Activated CD4-positive, alpha-beta memory T cell treated with anti-CD3 and anti-CD28 coated beads, Interleukin-2, amount 10 ng/mL, durations not matched to agents 7 days and 5 days (primary cell): ENCODE measurements at regions not wholly inside any gene's neighbourhood (a gene's known extent, or its start where the extent isn't known, plus 50 kb on each side); places are given as distances from the start of the nearest gene placed in this dataset.
"Not testable (repeated sequence)": the region's sequence is repeated elsewhere in the genome, so short reads cannot be mapped to it uniquely, and the experiment has no call there.

Source experiments
- CTCF ChIA-PET: fragments of 350-600 bp; sonication (Branson Sonifier 250); formaldehyde crosslinking; loops from one replicate; lab custom pipeline; 2021; ENCODE audit warnings: antibody characterized with exemption, inconsistent platforms; lab: Charles Lee
- POLR2A ChIA-PET: fragments of 350-600 bp; sonication (Branson Sonifier 250); formaldehyde crosslinking; loops from one replicate; lab custom pipeline; 2021; ENCODE audit warnings: antibody characterized with exemption; lab: Charles Lee
- DNase-seq: peaks from one replicate; pipeline ENCODE4 v3.0.0-alpha.2; 2020
- H3K27ac Mint-ChIP-seq: one replicate; pipeline ENCODE4 v1.8.0; 2021; ENCODE audit warnings: mild to moderate bottlenecking, mixed read lengths
- H3K27me3 Mint-ChIP-seq: one replicate; pipeline ENCODE4 v1.8.0; 2021; ENCODE audit warnings: mixed read lengths
- H3K36me3 Mint-ChIP-seq: one replicate; pipeline ENCODE4 v1.8.0; 2021; ENCODE audit warnings: low read depth, mixed read lengths
- H3K4me1 Mint-ChIP-seq: one replicate; pipeline ENCODE4 v1.8.0; 2021; ENCODE audit warnings: mixed read lengths
- H3K4me3 Mint-ChIP-seq: one replicate; pipeline ENCODE4 v1.8.0; 2021; ENCODE audit warnings: mild to moderate bottlenecking, mixed read lengths
- H3K9me3 Mint-ChIP-seq: one replicate; pipeline ENCODE4 v1.8.0; 2021; ENCODE audit warnings: mixed read lengths

DNA sequence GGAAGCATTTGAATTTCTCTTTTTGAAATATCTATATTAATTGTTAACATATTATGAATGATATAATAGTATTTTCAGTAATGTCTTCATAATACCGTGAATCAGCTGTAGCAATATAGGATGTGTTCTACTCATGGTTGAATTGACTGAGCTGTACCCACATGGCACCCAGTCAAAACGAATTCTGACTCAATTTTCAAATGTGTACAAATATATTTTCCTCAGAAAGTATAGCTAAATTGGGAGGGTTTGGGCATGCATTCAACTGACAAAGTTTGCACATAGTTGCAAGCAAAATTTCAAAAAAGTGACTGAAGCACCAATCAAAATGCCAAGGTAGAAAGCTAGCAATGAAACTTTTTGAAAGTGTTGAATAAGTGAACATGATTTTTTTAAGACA is 188.9 kb downstream of the NAF1 start:
- Mint-ChIP-seq H3K27me3 (no peaks in the 10 kb centered on the region), H3K4me3 (no peak overlapping the region), H3K27ac (no peak overlapping the region), H3K9me3 (no peaks in the 10 kb centered on the region), H3K4me1 (no peaks in the 10 kb centered on the region), H3K36me3 (no peaks in the 10 kb centered on the region)
- ChIA-PET POLR2A (no interaction called here), CTCF (no interaction called here)
- DNase-seq, result no peak

DNA sequence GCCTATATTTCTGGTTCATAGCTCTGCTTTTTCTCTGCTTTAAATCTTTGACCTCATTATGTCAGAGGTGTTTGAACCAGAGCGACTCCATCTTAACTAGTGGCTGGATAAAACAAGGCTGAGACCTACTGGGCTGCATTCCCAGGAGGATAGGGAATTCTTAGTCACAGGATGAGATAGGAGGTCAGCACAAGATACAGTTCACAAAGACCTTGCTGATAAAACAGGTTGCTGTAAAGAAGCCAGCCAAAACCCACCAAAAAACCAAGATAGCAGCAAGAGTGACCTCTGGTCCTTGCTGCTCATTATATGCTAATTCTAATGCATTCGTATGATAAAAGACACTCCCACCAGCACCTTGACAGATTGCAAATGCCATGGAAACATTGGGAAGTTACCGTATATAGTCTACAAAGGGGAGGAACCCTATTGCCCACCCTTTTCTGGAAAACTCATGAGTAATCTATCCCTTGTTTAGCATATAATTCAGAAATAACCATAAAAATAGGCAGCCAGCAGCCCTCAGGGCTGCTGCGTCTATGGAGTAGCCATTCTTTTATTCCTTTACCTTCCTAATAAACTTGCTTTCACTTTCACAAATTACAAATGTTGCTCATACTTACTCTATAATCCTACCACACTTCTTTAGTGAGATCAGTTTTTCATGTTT is 193.9 kb downstream of the NAF1 start:
- Mint-ChIP-seq H3K27ac (no peak overlapping the region), H3K27me3 (no peaks in the 10 kb centered on the region), H3K9me3 (peaks cover 4% of the 10 kb centered on the region), H3K4me1 (no peaks in the 10 kb centered on the region), H3K4me3 (no peak overlapping the region), H3K36me3 (no peaks in the 10 kb centered on the region)
- ChIA-PET POLR2A (no interaction called here), CTCF (no interaction called here)
- DNase-seq, result no peak

DNA sequence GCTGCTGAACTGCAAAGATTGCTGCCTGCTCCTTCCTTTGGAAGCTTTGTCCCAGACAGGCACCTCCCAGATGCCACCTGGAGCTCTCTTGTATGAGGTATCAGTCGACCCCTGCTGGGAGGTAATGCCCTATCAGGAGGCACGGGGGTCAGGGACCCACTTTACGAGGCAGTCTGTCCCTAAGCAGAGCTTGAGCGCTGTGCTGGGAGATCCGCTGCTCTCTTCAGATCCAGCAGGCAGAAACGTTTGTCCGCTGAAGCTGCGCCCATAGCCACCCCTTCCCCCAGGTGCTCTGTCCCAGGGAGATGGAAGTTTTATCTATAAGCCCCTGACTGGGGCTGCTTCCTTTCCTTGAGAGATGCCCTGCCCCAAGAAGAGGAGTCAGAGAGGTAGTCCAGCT is 197.5 kb downstream of the NAF1 start:
- Mint-ChIP-seq H3K9me3 (peaks cover 7% of the 10 kb centered on the region), H3K27ac (no peak overlapping the region), H3K4me1 (no peaks in the 10 kb centered on the region), H3K4me3 (no peak overlapping the region), H3K27me3 (no peaks in the 10 kb centered on the region), H3K36me3 (no peaks in the 10 kb centered on the region)
- CTCF ChIA-PET, result no interaction called here
- POLR2A ChIA-PET, result no interaction called here
- DNase-seq, result no peak

DNA sequence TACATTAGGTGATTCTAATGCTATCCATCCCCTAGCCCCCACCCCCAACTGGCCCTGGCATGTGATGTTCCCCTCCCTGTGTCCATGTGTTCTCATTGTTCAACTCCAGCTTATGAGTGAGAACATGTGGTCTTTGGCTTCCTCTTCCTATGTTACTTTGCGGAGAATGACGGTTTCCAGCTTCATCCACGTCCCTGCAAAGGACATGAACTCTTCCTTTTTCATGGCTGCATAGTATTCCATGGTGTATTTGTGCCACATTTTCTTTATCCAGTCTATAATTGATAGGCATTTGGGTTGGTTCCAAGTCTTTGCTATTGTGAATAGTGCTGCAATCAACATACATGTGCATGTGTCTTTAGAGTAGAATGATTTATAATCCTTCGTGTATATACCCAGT is 200.7 kb downstream of the NAF1 start:
- CTCF ChIA-PET, H3K27me3 Mint-ChIP-seq, DNase-seq, H3K36me3 Mint-ChIP-seq, H3K4me1 Mint-ChIP-seq, POLR2A ChIA-PET, H3K9me3 Mint-ChIP-seq, H3K27ac Mint-ChIP-seq, H3K4me3 Mint-ChIP-seq: not testable (repeated sequence)

DNA sequence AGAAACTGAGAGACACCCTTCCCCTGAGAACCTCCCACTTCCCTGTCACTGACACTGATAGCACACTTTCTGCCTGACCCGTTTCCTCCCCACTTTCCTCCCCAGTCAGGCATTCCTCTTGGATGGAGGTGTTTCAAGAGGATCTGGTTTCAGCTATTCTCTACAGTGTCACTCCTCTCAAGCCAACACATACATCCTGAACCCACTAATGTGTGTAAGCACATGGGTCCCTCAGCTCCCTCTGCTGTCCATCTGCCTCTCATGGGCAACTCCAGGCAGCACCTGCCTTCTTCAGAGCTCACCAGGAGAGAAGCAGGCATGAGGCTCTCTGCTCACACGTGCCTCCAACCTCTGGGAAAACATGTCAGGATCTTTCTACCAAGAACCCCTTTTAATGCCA is 207.6 kb downstream of the NAF1 start:
- H3K27me3 Mint-ChIP-seq, result no peaks in the 10 kb centered on the region
- POLR2A ChIA-PET, result no interaction called here
- no peaks in the 10 kb centered on the region for H3K9me3 Mint-ChIP-seq
- no peaks in the 10 kb centered on the region for H3K4me1 Mint-ChIP-seq
- H3K27ac Mint-ChIP-seq, result no peak overlapping the region
- no peak overlapping the region for H3K4me3 Mint-ChIP-seq
- CTCF ChIA-PET, result no interaction called here
- DNase-seq, result no peak
- H3K36me3 Mint-ChIP-seq, result no peaks in the 10 kb centered on the region

DNA sequence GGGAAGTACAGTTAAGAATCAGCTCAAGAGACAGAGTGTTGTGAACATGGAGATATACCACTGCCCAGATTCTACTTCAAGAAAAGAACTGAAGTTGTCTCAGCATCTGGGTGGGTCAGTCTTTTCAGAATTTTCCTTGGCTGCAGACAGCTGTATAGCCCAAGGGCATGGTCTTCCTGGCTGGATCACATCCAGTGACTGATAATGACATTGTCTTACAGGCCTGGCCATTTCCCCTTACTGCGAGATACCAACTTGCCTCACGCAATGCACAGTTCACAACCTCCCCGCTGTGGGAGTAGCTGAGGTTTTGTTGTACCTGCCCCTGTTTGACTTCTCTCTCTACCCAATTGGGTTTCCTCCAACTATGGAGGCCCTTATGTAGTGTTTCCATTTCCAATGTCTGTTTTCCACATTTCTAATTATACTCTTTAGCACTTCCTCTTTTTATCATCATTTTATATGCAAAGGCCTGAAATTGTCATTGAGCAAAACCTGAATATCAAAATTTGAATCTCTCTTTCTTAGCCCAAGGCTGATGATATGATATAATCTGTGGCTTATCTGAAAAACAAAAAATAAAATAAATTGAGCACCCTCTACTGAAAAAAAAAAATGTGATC is 209.1 kb downstream of the NAF1 start:
- Mint-ChIP-seq H3K36me3 (no peaks in the 10 kb centered on the region), H3K4me1 (no peaks in the 10 kb centered on the region), H3K27ac (no peak overlapping the region), H3K27me3 (no peaks in the 10 kb centered on the region), H3K4me3 (no peak overlapping the region), H3K9me3 (no peaks in the 10 kb centered on the region)
- ChIA-PET POLR2A (no interaction called here), CTCF (no interaction called here)
- DNase-seq, result no peak

DNA sequence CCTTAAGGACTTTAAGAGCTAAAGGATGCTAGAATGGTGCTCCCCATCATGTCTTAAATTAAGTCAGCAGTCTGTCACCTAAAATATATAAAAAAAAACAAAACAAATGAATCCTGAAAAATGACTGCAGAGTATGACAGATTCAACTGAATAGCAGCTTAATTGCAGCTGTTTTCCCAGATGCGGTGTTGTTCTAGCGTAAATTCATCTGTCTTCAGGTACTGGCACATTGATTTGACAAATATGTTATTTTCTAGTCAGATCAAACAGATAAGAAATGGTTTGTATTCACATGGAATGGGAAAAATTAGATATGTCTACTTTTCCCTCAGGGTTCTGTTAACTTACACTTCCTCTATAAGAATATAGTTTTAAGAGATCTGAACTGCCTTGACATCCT is 211.7 kb downstream of the NAF1 start:
- CTCF ChIA-PET, result no interaction called here
- no peak overlapping the region for H3K4me3 Mint-ChIP-seq
- no peaks in the 10 kb centered on the region for H3K4me1 Mint-ChIP-seq
- no peaks in the 10 kb centered on the region for H3K36me3 Mint-ChIP-seq
- no peak for DNase-seq
- POLR2A ChIA-PET, result no interaction called here
- H3K27me3 Mint-ChIP-seq, result no peaks in the 10 kb centered on the region
- H3K27ac Mint-ChIP-seq, result no peak overlapping the region
- no peaks in the 10 kb centered on the region for H3K9me3 Mint-ChIP-seq

DNA sequence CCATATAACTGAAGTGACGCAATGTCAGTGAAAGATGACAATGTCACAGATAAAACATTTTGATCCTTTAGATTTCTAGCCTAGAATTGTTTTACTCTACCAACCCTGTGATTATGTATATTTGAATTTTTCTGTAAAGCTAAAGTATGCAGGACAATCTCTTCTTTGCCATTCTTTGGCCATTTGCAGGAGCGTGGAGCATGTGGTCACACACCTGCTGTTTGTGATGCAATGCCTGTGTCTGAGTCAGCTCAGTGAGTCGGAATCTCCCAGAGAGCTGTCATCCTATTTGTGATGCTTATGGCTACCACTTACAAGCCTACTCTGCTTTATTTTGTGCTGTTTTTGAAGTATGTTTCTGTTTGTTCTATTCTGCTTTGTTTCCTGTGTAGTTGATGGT is 214.5 kb downstream of the NAF1 start:
- H3K27ac Mint-ChIP-seq, result no peak overlapping the region
- no peaks in the 10 kb centered on the region for H3K36me3 Mint-ChIP-seq

DNA sequence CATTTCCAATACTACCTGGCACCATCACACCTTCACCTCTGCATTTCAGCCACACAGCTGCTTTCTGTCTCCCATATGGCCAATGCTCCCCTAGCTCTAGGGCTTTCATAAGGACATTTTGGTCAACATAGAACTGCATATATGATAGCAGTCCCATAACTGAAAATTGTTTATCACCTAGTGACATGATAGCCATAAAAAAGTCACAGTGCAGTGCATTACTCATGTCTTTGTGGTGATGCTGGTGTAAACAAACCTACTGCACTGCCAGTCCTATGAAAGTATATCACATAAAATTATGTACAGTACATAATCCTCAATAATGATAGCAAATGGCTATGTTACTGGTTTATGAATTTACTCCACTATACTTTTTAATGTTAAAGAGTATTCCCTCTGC is 221.0 kb downstream of the NAF1 start:
- ChIA-PET CTCF (no interaction called here), POLR2A (no interaction called here)
- H3K36me3 Mint-ChIP-seq, result no peaks in the 10 kb centered on the region
- no peak for DNase-seq
- no peak overlapping the region for H3K27ac Mint-ChIP-seq
- no peak overlapping the region for H3K4me3 Mint-ChIP-seq
- H3K9me3 Mint-ChIP-seq, result no peaks in the 10 kb centered on the region
- no peaks in the 10 kb centered on the region for H3K27me3 Mint-ChIP-seq
- no peaks in the 10 kb centered on the region for H3K4me1 Mint-ChIP-seq

More for the DNA sequence above, 214.5 kb downstream of the NAF1 start:
- ChIA-PET CTCF (no interaction called here), POLR2A (no interaction called here)
- Mint-ChIP-seq H3K4me3 (no peak overlapping the region), H3K4me1 (no peaks in the 10 kb centered on the region), H3K9me3 (no peaks in the 10 kb centered on the region), H3K27me3 (no peaks in the 10 kb centered on the region)
- DNase-seq, result no peak

DNA sequence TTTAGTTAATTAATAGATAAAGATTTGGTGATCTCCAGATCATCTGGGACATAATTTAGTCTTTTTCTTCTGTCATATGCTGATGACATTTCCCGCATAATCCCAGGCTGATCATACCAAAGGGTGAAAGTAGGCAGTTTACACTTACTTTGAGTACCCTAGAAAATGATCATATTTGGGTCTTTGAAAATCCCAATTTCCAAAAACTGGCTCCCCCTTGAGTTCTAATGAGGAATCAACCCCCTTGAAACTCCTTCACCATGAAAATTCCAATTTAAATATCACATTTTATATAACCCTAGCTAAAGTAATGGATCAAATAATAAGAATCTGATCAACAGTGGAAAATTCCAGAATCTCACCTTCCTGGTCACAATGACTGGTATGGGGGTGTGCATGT is 223.4 kb downstream of the NAF1 start:
- Mint-ChIP-seq H3K9me3 (no peaks in the 10 kb centered on the region), H3K4me1 (no peaks in the 10 kb centered on the region), H3K27ac (no peak overlapping the region), H3K36me3 (no peaks in the 10 kb centered on the region), H3K4me3 (no peak overlapping the region), H3K27me3 (no peaks in the 10 kb centered on the region)
- ChIA-PET CTCF (no interaction called here), POLR2A (no interaction called here)
- no peak for DNase-seq

DNA sequence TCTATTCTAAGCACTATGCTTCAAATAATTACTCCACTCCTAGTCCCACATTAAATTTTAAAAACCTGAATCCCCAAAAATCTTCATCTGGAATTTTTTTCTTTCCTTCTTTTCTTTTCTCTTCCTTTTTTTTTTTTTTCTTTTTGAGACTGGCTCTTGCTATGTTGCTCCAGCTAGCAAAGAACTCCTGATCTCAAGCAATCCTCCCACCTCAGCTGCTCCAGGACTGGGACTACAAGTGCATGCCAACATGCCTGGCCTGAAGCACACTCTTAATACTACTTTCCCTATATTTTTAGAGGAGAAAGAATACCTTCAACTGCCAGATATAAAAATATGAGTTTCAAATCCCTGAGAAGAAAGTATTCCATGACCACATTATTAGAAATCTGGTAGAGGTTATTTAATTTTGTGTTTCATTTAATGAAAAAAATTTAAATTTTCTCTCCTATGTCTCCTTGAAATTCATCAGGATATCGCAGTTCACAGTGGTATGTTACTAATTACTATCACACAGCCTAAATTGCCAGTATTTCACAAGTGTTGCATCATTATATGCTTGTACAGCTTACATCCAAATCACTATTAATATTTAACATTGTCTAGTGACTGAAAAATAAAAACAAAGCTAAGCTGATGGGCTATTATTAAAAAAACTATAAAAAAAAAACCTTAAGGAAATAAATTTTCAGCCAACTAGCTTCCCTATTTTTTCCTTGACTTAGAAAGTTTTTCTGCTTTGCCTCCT is 227.8 kb downstream of the NAF1 start:
- Mint-ChIP-seq H3K4me1 (no peaks in the 10 kb centered on the region), H3K27me3 (no peaks in the 10 kb centered on the region), H3K27ac (no peak overlapping the region), H3K9me3 (no peaks in the 10 kb centered on the region), H3K4me3 (no peak overlapping the region), H3K36me3 (no peaks in the 10 kb centered on the region)
- CTCF ChIA-PET, result no interaction called here
- DNase-seq, result no peak
- POLR2A ChIA-PET, result no interaction called here

DNA sequence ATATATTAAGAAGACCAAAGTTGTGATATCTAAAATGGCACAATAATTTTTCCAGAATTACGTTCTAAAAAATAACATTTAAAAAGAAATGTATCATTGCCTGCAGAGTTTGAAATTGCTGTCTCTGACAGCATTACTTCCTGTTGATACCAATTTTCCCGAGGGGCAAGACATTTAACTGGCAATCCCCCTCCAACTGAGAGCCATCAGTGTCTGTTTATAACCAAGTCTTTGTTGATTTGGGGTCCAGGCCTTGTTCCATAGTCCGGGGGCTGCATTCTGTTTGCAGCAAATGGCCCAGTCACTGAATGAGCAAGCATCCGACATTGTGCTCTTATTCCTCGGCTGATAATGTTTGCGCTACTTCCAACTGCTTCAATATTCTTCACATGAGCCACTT is 231.5 kb downstream of the NAF1 start:
- H3K9me3 Mint-ChIP-seq, result no peaks in the 10 kb centered on the region
- H3K27me3 Mint-ChIP-seq, result no peaks in the 10 kb centered on the region
- H3K36me3 Mint-ChIP-seq, result no peaks in the 10 kb centered on the region
- ChIA-PET POLR2A (no interaction called here), CTCF (no interaction called here)
- H3K4me1 Mint-ChIP-seq, result no peaks in the 10 kb centered on the region
- H3K27ac Mint-ChIP-seq, result no peak overlapping the region
- no peak overlapping the region for H3K4me3 Mint-ChIP-seq
- no peak for DNase-seq

DNA sequence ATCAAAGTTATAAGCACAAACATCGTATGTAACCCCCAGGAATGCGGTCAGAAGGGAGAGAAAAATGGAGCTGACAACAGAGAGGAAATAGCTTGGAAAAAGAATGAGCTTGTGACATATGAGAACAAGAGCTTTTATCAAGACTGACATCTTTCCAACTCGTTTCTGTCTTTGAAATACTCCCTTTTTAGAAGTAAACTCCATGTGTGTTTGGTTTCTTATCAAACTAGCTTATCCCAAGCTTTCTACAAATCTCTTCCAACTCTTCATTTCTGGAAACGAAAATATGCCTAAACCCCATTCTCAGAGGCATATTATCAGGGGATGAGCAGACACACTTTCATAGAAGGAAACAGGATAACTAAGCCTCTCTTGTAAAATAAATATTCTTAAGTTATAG is 235.4 kb downstream of the NAF1 start:
- Mint-ChIP-seq H3K4me1 (no peaks in the 10 kb centered on the region), H3K27me3 (no peaks in the 10 kb centered on the region), H3K9me3 (no peaks in the 10 kb centered on the region), H3K27ac (no peak overlapping the region), H3K4me3 (no peak overlapping the region), H3K36me3 (no peaks in the 10 kb centered on the region)
- DNase-seq, result no peak
- ChIA-PET POLR2A (no interaction called here), CTCF (no interaction called here)
